CD4-positive, alpha-beta T cell treated with Interleukin-17A for 1 hour (primary cell): ENCODE measurements at regions not wholly inside any gene's neighbourhood (a gene's known extent, or its start where the extent isn't known, plus 50 kb on each side); places are given as distances from the start of the nearest gene placed in this dataset.
"Not testable (repeated sequence)": the region's sequence is repeated elsewhere in the genome, so short reads cannot be mapped to it uniquely, and the experiment has no call there.

ENCODE experiments used
- DNase-seq: peaks from one replicate; pipeline ENCODE4 v3.0.0-alpha.2; 2020

- no peak for DNase-seq
These were observed 273.3 kb downstream of the MREG start for GRCh38 chr2:215740071-215740470.

- no peak for DNase-seq
These were observed 275.0 kb downstream of the MREG start for GRCh38 chr2:215738351-215738750.

- DNase-seq = no peak
These were observed 275.9 kb downstream of the MREG start for GRCh38 chr2:215737477-215737876.

GRCh38 chr2:215736653-215737290 lies 276.6 kb downstream of the MREG start:
- no peak for DNase-seq

- no peak for DNase-seq
These were observed 282.2 kb downstream of the MREG start for GRCh38 chr2:215731108-215731658.

- DNase-seq = no peak
These were observed 283.2 kb downstream of the MREG start for GRCh38 chr2:215729985-215730620.

GRCh38 chr2:215728504-215729065 lies 284.8 kb downstream of the MREG start:
- no peak for DNase-seq

GRCh38 chr2:215727507-215728503 lies 285.5 kb downstream of the MREG start:
- no peak for DNase-seq

GRCh38 chr2:215726070-215726469 lies 287.3 kb downstream of the MREG start:
- DNase-seq = no peak

GRCh38 chr2:215724146-215724545 lies 288.3 kb upstream of the FN1 start:
- no peak for DNase-seq

- no peak for DNase-seq
These were observed 287.8 kb upstream of the FN1 start for GRCh38 chr2:215723631-215724011.

GRCh38 chr2:215722986-215723630 lies 287.2 kb upstream of the FN1 start:
- no peak for DNase-seq

GRCh38 chr2:215722125-215722524 lies 286.3 kb upstream of the FN1 start:
- no peak for DNase-seq

- DNase-seq = not testable (repeated sequence)
These were observed 285.6 kb upstream of the FN1 start for GRCh38 chr2:215721515-215721914.

GRCh38 chr2:215718890-215719289 lies 283.0 kb upstream of the FN1 start:
- no peak for DNase-seq

- DNase-seq = no peak
These were observed 282.6 kb upstream of the FN1 start for GRCh38 chr2:215718436-215718835.

- DNase-seq = no peak
These were observed 281.9 kb upstream of the FN1 start for GRCh38 chr2:215717501-215718381.

GRCh38 chr2:215716956-215717355 lies 281.1 kb upstream of the FN1 start:
- no peak for DNase-seq

- DNase-seq = no peak
These were observed 277.3 kb upstream of the FN1 start for GRCh38 chr2:215712871-215713790.

- no peak for DNase-seq
These were observed 276.5 kb upstream of the FN1 start for GRCh38 chr2:215712219-215712868.
